Fibroblast of mammary gland (primary cell): ENCODE measurements at regions not wholly inside any gene's neighbourhood (a gene's known extent, or its start where the extent isn't known, plus 50 kb on each side); places are given as distances from the start of the nearest gene placed in this dataset.

Source experiments
- DNase-seq: peaks from one replicate; pipeline ENCODE4 v3.0.0-alpha.2; 2010; ENCODE audit warnings: low read depth
- H3K4me3 ChIP-seq: 2 replicates; pipeline ENCODE4 v1.5.1; 2011; ENCODE audit warnings: low read depth, mild to moderate bottlenecking, low read length, moderate library complexity; ENCODE audit not compliant: control insufficient read depth
- TF ChIP-seq, protein P1 (sequence below): conservative IDR thresholded peaks from 2 replicates; pipeline ENCODE4 v1.5.1; 2011; ENCODE audit warnings: low read depth, low read length, inconsistent platforms; ENCODE audit not compliant: control insufficient read depth, insufficient read depth

DNA sequence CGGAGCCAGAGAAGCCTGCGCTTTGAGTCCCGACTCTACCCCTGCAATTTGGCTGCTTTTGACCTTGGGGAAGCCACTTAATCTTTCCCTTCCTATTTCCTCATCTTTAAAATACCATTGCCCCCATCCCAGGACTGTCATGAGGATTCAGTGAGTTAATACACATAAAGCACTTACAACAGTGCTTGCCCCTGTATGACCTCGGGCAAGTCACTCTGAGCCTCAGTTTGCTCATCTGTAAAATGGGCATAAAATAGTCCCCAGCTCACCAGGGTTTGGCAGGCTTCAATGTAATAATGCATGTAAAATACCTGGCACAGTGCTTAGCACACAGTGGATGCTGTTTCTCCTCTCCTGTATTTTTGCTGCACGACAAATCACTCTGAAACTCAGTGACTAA lies 278.7 kb upstream of the PWP1 start:
- H3K4me3 ChIP-seq: no peak overlapping the region
- DNase-seq: no peak
- TF ChIP-seq, protein P1, sequence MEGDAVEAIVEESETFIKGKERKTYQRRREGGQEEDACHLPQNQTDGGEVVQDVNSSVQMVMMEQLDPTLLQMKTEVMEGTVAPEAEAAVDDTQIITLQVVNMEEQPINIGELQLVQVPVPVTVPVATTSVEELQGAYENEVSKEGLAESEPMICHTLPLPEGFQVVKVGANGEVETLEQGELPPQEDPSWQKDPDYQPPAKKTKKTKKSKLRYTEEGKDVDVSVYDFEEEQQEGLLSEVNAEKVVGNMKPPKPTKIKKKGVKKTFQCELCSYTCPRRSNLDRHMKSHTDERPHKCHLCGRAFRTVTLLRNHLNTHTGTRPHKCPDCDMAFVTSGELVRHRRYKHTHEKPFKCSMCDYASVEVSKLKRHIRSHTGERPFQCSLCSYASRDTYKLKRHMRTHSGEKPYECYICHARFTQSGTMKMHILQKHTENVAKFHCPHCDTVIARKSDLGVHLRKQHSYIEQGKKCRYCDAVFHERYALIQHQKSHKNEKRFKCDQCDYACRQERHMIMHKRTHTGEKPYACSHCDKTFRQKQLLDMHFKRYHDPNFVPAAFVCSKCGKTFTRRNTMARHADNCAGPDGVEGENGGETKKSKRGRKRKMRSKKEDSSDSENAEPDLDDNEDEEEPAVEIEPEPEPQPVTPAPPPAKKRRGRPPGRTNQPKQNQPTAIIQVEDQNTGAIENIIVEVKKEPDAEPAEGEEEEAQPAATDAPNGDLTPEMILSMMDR: no peak

DNA sequence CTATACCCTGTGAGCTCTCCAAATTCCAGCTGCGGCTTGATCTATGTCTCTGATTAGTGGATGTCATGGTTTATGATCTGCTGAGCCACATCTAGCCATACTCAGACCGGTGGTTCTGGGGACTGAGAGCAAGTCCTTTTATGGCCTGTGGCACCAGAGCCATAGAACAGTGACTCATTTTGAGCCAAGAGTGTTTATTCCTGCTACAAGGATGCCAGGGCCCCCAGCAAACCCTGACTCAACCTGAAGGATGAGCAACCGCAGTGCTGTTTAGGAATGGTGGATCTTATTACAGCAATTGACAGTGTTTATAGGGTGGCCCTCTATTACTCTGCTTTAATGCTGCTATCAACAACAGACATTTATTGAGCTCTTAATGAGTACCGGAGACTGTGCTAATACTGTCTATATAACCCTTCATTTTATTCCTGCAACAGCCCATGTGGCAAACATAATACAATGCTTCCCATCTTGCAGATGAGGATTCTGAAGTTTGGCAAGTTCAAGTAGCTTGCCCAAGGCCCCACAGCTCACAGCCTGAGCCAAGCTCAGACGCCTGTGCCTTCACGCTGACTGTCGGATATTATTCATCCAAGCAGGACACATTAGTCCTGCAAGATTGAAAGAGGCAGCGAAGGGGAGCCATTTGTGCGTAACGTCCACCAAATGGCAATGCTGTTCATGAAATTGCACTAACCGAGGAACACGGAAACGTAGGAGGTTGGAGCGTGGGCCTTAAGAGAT lies 273.6 kb upstream of the PWP1 start:
- no peak overlapping the region for H3K4me3 ChIP-seq
- peak; percentile 78 for DNase-seq
- TF ChIP-seq, protein P1: no peak

DNA sequence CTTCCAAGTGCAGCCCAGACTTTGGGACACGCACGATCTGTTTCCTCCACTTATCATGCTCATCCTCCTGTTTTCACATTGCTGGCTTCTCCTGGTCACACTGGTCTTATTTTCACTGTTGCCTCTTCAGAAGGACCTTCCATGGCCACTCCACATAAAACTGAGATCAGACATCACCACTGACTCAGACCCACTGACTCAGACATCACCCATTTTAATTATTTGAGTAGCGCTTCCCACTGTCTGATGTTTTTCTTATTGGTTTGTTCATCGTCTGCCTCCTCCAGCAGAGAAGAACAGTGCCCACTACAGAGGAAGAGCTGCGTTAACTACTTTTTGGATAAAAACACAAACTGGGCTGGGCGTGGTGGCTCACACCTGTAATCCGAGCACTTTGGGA lies 270.5 kb upstream of the PWP1 start:
- peak; percentile 78 for DNase-seq
- TF ChIP-seq, protein P1: no peak
- H3K4me3 ChIP-seq: no peak overlapping the region

DNA sequence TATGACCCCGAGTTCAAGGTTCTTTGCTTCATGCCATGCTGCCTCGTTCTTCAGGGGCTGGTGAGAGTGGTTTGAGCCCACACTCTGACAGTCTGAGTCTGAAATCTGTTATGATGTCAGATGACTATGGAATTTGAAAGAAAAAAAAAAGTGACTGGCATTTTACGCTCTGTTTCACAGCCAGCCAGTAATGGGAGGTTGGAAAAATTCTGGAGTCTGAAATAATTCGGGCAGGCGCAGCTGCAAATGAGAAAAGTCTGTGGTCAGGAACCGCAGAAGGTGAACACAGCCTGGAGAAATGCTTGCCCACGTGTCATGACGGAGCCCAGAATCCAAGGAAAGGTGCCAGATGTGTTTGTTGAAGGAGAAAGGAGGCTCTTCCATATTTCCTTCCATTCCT lies 269.8 kb upstream of the PWP1 start:
- H3K4me3 ChIP-seq: no peak overlapping the region
- TF ChIP-seq, protein P1: no peak
- DNase-seq: peak; percentile 60

DNA sequence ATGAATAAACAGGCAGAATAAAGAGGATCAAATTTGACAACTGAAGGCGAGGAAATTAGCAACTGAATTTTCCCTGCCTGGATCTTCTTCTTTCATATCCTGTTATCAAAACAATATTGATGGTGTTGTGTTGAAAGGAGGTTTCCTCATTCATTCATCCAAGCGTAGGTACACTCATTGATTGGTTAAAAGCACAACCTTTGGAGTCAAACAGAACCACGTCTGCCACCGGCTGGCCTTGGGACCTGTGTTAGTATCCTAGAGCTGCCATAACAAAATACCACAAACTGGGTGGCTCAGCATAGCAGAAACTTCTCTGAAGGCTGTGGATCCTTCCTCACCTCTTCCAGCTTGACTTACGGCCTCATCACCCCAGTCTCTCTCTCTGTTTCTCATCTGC lies 268.6 kb upstream of the PWP1 start:
- no peak overlapping the region for H3K4me3 ChIP-seq
- no peak for DNase-seq
- TF ChIP-seq, protein P1: no peak

DNA sequence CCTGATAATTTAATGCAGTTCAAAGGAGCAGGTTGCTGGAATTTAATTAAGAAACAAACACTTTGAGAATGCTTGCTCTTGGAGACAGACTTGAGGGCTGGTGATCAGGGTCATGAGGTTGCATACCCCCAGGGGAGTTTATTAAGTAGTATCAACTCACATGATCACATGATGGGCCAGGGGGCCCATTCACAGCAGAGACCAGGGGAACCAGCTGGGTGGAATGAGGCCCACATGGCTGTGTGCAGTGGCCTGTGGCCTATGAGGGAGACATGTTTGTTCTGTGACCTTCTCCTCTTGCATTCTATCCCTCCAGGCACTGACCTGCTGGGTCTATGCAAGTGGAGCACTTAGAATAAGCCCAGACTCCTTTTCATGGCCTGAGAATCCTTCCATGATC lies 266.6 kb upstream of the PWP1 start:
- DNase-seq: no peak
- H3K4me3 ChIP-seq: no peak overlapping the region
- TF ChIP-seq, protein P1: no peak
